ENCODE measurements at regions not wholly inside any gene's neighbourhood (a gene's known extent, or its start where the extent isn't known, plus 50 kb on each side); places are given as distances from the start of the nearest gene placed in this dataset.
"Not testable (repeated sequence)": the region's sequence is repeated elsewhere in the genome, so short reads cannot be mapped to it uniquely, and the experiment has no call there.

- H3K27me3 ChIP-seq (ENCODE audit: control insufficient read depth in 1 of 2, insufficient read depth in 2 of 2, low read length in 1 of 2); intact Hi-C loops (cut with DNase I); H3K4me1 ChIP-seq (ENCODE audit: control insufficient read depth in 1 of 2, insufficient read depth in 2 of 2, low read length in 2 of 2); DNase-seq; H3K4me3 ChIP-seq (ENCODE audit: low read length in 2 of 2); H3K9me3 ChIP-seq (ENCODE audit: control insufficient read depth, low read length); ATAC-seq (ENCODE audit: low FRiP score); H3K36me3 ChIP-seq (ENCODE audit: control insufficient read depth in 1 of 2, insufficient read depth in 2 of 2, low read length in 1 of 2); H3K27ac ChIP-seq (ENCODE audit: low read depth in 1 of 2, low read length in 2 of 2): not testable (repeated sequence)
- WGBS, 2 donors = 98 to 100% methylated on average over 1 of the region's 1 CpG
These were observed 70.8 kb downstream of the TBC1D26 start for GRCh38 chr17:15802917-15803316.

GRCh38 chr17:15806825-15807224, 74.7 kb downstream of the TBC1D26 start:
- ATAC-seq (ENCODE audit: low FRiP score); H3K36me3 ChIP-seq (ENCODE audit: control insufficient read depth in 1 of 2, insufficient read depth in 2 of 2, low read length in 1 of 2); intact Hi-C loops (cut with DNase I); DNase-seq; H3K4me3 ChIP-seq (ENCODE audit: low read length in 2 of 2); H3K27ac ChIP-seq (ENCODE audit: low read depth in 1 of 2, low read length in 2 of 2); H3K9me3 ChIP-seq (ENCODE audit: control insufficient read depth, low read length); H3K4me1 ChIP-seq (ENCODE audit: control insufficient read depth in 1 of 2, insufficient read depth in 2 of 2, low read length in 2 of 2); H3K27me3 ChIP-seq (ENCODE audit: control insufficient read depth in 1 of 2, insufficient read depth in 2 of 2, low read length in 1 of 2): not testable (repeated sequence)
- 76 to 82% methylated on average over 2 to 3 of the region's 4 CpGs for WGBS, 2 donors

DNA sequence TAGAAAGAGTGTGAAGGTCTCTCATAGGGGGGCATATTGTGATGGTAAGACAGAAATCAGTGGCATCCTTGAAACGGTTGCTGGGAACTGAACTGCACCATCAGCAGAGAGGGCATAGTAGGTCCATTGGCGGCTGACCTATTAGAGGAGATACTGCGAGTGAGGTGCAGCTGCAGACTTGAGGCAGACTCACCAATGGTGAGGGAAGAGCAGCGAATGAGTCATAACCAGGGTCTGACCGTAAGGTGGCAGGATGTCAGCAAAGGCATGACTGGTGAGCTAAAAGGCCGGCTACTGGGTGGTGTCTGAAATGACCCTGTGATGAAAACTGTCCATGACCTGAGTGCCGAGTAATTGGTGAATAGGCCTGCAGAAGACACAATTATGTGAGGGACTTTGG, 81.3 kb downstream of the TBC1D26 start:
- intact Hi-C loops (cut with DNase I); H3K4me3 ChIP-seq (ENCODE audit: low read length in 2 of 2); H3K4me1 ChIP-seq (ENCODE audit: control insufficient read depth in 1 of 2, insufficient read depth in 2 of 2, low read length in 2 of 2); DNase-seq; ATAC-seq (ENCODE audit: low FRiP score); H3K27ac ChIP-seq (ENCODE audit: low read depth in 1 of 2, low read length in 2 of 2); H3K9me3 ChIP-seq (ENCODE audit: control insufficient read depth, low read length); H3K36me3 ChIP-seq (ENCODE audit: control insufficient read depth in 1 of 2, insufficient read depth in 2 of 2, low read length in 1 of 2); H3K27me3 ChIP-seq (ENCODE audit: control insufficient read depth in 1 of 2, insufficient read depth in 2 of 2, low read length in 1 of 2): not testable (repeated sequence)
- 83 to 91% methylated on average over 5 to 6 of the region's 7 CpGs for WGBS, 2 donors

DNA sequence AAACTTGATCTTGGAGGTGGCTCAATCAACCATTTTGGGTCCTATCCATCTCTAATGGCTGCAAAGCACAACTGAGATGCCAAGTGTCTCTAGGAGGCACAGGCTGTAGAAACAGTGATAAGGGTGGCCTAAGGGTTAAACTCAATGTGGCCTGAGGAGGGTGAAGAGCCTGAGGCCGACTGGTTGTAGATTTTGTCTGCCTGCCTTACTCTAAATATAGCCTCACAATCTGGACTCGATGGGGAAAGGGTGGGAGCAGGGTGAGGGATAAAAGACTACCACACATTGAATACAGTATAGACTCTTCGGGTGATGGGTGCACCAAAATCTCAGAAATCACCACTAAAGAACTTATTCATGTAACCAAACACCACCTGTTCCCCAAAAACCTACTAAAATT, 81.9 kb downstream of the TBC1D26 start:
- ATAC-seq (ENCODE audit: low FRiP score); intact Hi-C loops (cut with DNase I); H3K4me1 ChIP-seq (ENCODE audit: control insufficient read depth in 1 of 2, insufficient read depth in 2 of 2, low read length in 2 of 2); H3K27me3 ChIP-seq (ENCODE audit: control insufficient read depth in 1 of 2, insufficient read depth in 2 of 2, low read length in 1 of 2); H3K27ac ChIP-seq (ENCODE audit: low read depth in 1 of 2, low read length in 2 of 2); DNase-seq; H3K9me3 ChIP-seq (ENCODE audit: control insufficient read depth, low read length); H3K36me3 ChIP-seq (ENCODE audit: control insufficient read depth in 1 of 2, insufficient read depth in 2 of 2, low read length in 1 of 2); H3K4me3 ChIP-seq (ENCODE audit: low read length in 2 of 2): not testable (repeated sequence)
- WGBS, 2 donors = 30 to 31% methylated on average over 3 of the region's 3 CpGs

- H3K27ac ChIP-seq (ENCODE audit: low read depth in 1 of 2, low read length in 2 of 2); ATAC-seq (ENCODE audit: low FRiP score); H3K36me3 ChIP-seq (ENCODE audit: control insufficient read depth in 1 of 2, insufficient read depth in 2 of 2, low read length in 1 of 2); H3K27me3 ChIP-seq (ENCODE audit: control insufficient read depth in 1 of 2, insufficient read depth in 2 of 2, low read length in 1 of 2); intact Hi-C loops (cut with DNase I); H3K9me3 ChIP-seq (ENCODE audit: control insufficient read depth, low read length); DNase-seq; H3K4me1 ChIP-seq (ENCODE audit: control insufficient read depth in 1 of 2, insufficient read depth in 2 of 2, low read length in 2 of 2); H3K4me3 ChIP-seq (ENCODE audit: low read length in 2 of 2): not testable (repeated sequence)
- 97% methylated on average over 17 to 20 of the region's 20 CpGs for WGBS, 2 donors
These were observed 85.8 kb downstream of the TBC1D26 start for GRCh38 chr17:15817861-15818260.

DNA sequence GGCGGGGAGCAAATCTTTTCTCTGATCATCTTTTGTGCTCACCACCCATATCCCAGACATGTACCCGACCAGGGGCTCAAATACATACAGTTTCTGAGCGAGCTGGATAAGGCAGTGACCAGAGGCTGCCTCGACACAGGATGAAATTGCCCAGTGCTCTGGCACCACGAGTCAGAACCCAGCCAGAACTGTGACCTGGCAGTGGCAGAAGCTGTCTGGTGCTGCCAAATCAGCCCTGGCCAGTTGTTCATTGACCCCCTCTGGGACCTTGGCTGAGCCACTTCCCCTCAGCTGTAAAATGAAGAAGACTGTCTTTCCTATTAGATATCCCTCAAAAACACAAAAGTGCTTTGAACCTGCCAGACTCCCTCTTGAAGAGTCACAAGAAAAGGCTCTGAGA, 90.2 kb downstream of the TBC1D26 start:
- not testable (repeated sequence) for ATAC-seq (ENCODE audit: low FRiP score)

DNA sequence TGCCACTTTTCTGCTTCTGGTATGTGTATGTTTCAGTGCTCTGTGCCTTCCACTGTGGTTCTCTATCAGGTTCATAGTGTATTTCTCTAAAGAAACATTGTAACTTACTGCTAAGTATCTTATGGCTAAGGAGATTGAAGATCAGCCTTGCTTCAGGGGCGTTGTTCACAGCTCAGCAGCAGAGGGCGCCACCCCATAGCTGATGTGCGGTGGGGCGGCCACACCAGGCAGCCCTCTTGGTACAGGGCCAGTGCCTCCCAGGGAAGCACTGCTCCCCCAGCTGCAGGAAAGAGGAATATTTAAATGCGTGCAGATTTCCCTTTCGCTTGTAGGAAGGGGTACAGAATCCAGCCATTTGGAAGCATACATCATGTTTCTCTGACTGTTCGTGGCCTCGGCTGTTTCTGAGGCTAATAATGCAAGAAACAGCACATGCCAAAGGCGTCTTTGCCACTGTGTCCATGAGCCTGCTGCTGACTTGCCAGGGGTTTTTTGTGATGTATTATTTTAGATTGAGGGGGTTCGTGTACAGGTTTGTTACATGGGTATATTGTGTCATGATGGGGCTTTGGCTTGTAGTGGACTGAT, 96.7 kb downstream of the TBC1D26 start:
- not testable (repeated sequence) for H3K36me3 ChIP-seq (ENCODE audit: control insufficient read depth in 1 of 2, insufficient read depth in 2 of 2, low read length in 1 of 2); H3K4me1 ChIP-seq (ENCODE audit: control insufficient read depth in 1 of 2, insufficient read depth in 2 of 2, low read length in 2 of 2); H3K27ac ChIP-seq (ENCODE audit: low read depth in 1 of 2, low read length in 2 of 2); H3K4me3 ChIP-seq (ENCODE audit: low read length in 2 of 2); H3K27me3 ChIP-seq (ENCODE audit: control insufficient read depth in 1 of 2, insufficient read depth in 2 of 2, low read length in 1 of 2); H3K9me3 ChIP-seq (ENCODE audit: control insufficient read depth, low read length)
- DNase-seq (peak; percentile 85 to 92), ATAC-seq (ENCODE audit: low FRiP score) (peak; percentile 94)
- 2% methylated on average over 10 of the region's 10 CpGs for WGBS, 2 donors
- intact Hi-C loops (cut with DNase I) = loop anchor here (5.0 kb wide), 1 partner anchor 168 kb away; the partner anchor contains the start of genes TTC19 (in 2 of the 2) and ZSWIM7 (in 2 of the 2)

More for the DNA sequence above, 90.2 kb downstream of the TBC1D26 start:
- H3K36me3 ChIP-seq (ENCODE audit: control insufficient read depth in 1 of 2, insufficient read depth in 2 of 2, low read length in 1 of 2); H3K27me3 ChIP-seq (ENCODE audit: control insufficient read depth in 1 of 2, insufficient read depth in 2 of 2, low read length in 1 of 2); H3K4me1 ChIP-seq (ENCODE audit: control insufficient read depth in 1 of 2, insufficient read depth in 2 of 2, low read length in 2 of 2); H3K4me3 ChIP-seq (ENCODE audit: low read length in 2 of 2); DNase-seq; H3K9me3 ChIP-seq (ENCODE audit: control insufficient read depth, low read length); intact Hi-C loops (cut with DNase I); H3K27ac ChIP-seq (ENCODE audit: low read depth in 1 of 2, low read length in 2 of 2): not testable (repeated sequence)
- WGBS, 2 donors = 46 to 53% methylated on average over 5 of the region's 5 CpGs

GRCh38 chr17:15830221-15830620, 98.1 kb downstream of the TBC1D26 start:
- DNase-seq; H3K36me3 ChIP-seq (ENCODE audit: control insufficient read depth in 1 of 2, insufficient read depth in 2 of 2, low read length in 1 of 2); intact Hi-C loops (cut with DNase I): not testable (repeated sequence)

GRCh38 chr17:15831182-15831581, 99.1 kb downstream of the TBC1D26 start:
- H3K4me3 ChIP-seq (ENCODE audit: low read length in 2 of 2); H3K27me3 ChIP-seq (ENCODE audit: control insufficient read depth in 1 of 2, insufficient read depth in 2 of 2, low read length in 1 of 2); DNase-seq; ATAC-seq (ENCODE audit: low FRiP score); H3K9me3 ChIP-seq (ENCODE audit: control insufficient read depth, low read length); H3K4me1 ChIP-seq (ENCODE audit: control insufficient read depth in 1 of 2, insufficient read depth in 2 of 2, low read length in 2 of 2); H3K27ac ChIP-seq (ENCODE audit: low read depth in 1 of 2, low read length in 2 of 2); intact Hi-C loops (cut with DNase I); H3K36me3 ChIP-seq (ENCODE audit: control insufficient read depth in 1 of 2, insufficient read depth in 2 of 2, low read length in 1 of 2): not testable (repeated sequence)
- 61 to 70% methylated on average over 6 of the region's 6 CpGs for WGBS, 2 donors

More at GRCh38 chr17:15830221-15830620, 98.1 kb downstream of the TBC1D26 start:
- H3K4me3 ChIP-seq (ENCODE audit: low read length in 2 of 2); H3K27ac ChIP-seq (ENCODE audit: low read depth in 1 of 2, low read length in 2 of 2); ATAC-seq (ENCODE audit: low FRiP score); H3K4me1 ChIP-seq (ENCODE audit: control insufficient read depth in 1 of 2, insufficient read depth in 2 of 2, low read length in 2 of 2); H3K9me3 ChIP-seq (ENCODE audit: control insufficient read depth, low read length); H3K27me3 ChIP-seq (ENCODE audit: control insufficient read depth in 1 of 2, insufficient read depth in 2 of 2, low read length in 1 of 2): not testable (repeated sequence)
- WGBS, 2 donors = 77 to 78% methylated on average over 4 of the region's 4 CpGs

Data from aorta (tissue), 5 donors.